Suppressor macrophage treated with lipopolysaccharide for 1 hour (primary cell): ENCODE measurements at regions not wholly inside any gene's neighbourhood (a gene's known extent, or its start where the extent isn't known, plus 50 kb on each side); places are given as distances from the start of the nearest gene placed in this dataset.

ENCODE experiments used
- DNase-seq, 3 donors: peaks; one replicate each; pipeline ENCODE4 v3.0.0-alpha.2; 2020 to 2022

DNA sequence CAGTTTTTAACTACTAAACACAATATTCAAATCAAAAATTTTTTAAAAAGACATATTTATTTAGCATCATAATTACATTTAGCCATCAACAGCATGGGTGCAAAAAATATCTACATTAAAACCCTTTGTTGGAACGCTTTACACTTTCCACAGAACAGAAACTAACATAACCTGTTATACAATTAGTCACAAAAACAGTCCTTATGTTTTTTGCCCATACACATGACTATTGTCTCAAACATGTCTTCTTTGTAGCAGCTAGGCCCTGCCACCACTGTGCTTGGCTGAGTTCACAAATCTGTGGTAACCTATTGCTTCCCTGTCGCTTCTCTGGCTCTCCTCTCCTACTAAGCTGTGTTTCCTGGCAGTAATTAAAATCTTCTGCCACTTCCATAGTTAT lies 1350.0 kb upstream of the ADGRL2 start:
- DNase-seq: no peak

DNA sequence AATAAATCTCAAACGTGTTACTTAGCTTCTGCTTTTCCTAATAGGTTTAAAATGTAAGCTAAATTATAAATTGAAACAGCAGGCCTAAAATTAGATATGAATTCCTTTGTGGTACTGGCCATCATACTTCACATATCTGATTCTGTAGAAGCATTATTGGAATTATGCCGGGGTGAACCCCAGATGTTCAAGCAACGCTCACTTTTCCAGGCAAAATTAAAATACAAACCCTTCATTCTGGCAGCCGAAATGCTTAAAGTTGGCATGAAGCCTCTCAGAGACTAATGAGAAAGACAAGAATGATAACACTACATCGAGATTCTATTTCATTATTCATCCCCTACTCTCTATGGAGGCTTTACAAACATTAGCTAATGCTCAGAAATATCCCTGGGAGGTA lies 1352.7 kb upstream of the ADGRL2 start:
- no peak for DNase-seq

DNA sequence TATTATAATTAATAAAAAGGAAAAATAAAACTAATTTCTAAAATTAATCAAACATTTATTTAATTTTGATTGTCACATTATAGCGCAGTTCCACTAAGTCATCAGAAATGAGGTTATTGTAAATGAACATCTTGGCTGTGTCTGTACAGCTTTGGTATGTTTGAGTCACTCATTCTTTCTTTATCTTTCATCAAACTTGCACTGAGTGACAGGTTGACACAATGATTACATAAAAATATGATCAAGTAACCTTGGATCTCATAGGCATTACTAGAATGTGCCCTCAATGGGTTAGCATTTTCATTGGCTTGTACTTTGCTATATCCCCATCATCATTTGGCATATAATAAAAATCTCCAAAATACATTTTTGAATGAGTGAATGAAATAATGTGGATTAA lies 1353.2 kb upstream of the ADGRL2 start:
- no peak for DNase-seq

DNA sequence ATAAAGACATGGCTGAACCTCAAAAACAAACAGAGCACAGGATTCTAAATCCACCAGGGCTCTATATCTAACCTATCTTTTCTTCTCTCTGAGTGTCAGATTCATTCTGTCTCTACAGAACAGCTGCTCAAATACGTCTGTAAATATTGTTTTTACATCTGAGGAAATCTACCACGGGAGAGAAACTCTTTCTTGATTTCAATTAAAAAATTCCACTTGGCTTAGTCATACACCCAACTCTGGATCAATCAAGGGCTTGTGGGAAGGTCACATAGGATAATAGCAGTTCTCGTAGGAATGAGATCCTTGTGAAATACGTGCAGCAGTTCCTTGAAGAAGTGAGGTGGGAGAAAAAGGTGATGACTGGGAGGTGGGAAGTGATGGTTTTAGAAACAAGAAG lies 1355.7 kb upstream of the ADGRL2 start:
- no peak for DNase-seq

DNA sequence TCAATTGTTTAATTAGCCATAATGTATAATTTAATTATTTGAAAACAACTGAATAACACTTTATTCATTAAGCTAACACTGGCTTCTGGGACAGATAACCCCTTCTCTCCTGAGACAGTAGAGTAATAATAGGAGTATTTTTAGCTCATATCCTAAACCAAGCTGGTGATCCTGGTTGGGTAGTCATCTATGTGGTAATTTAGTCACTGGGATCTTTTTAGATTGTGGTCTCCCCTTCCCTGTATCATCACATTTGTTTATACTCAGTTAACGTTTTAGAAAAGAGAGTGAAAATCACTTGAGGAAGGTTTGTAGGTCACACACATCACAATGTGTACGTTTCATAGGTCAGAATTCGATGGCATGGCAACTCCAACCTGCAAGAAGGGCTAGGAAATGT lies 1356.6 kb upstream of the ADGRL2 start:
- DNase-seq: no peak

DNA sequence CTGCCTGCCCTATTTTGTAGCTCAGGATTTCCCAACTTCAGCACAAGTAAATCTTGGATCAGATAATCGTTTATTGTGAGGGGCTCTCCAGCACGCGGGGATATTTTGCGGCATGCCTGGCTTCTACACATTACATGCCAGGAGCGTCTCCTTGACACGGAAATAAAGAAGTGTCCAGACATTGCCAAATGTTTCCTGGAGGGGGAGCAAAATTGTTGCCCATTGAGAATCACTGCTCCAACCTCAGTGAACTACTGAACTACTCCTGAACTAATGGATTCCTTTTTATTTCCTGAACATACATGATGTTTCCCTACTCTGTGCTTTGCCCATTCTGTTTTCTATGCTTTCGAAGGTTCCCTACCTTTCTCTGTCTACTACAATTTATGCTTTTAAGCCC lies 1359.1 kb upstream of the ADGRL2 start:
- DNase-seq: no peak

DNA sequence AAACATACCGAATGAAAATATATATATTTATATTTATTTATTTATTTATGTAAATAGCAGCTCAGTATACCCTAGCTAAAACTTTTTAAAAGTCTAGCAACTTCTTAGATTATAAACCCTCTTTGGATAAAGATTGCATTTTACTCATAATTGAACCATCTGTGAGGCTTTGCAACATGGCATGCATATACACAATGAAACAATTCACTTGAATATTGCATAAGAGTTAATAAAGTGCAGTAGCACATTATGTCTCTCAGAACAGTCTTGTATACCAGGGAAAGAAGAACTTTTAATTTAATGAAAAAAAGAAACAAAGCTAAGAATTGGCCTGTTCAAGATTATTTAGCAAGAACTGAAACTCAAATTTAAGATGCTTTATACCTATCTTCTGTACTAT lies 1363.9 kb upstream of the ADGRL2 start:
- no peak for DNase-seq

DNA sequence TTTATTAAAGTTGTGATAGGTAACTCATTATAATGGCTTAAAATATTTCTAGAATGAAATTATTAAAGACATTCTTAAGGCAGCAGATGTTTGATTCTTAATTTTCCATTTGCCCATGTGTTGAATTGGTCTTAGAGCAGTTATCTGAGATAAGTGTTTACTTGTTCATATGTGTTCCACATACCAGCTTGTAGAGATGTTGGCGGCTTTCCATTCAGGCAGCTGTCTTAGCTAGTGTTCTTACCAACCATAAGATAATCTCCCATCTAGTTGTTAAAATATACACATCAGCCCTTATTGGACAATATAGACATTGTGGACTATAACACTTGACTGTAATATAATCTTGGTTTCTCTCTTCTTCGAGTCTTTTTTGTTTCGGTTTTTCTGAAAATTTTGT lies 1372.9 kb upstream of the ADGRL2 start:
- DNase-seq: no peak

DNA sequence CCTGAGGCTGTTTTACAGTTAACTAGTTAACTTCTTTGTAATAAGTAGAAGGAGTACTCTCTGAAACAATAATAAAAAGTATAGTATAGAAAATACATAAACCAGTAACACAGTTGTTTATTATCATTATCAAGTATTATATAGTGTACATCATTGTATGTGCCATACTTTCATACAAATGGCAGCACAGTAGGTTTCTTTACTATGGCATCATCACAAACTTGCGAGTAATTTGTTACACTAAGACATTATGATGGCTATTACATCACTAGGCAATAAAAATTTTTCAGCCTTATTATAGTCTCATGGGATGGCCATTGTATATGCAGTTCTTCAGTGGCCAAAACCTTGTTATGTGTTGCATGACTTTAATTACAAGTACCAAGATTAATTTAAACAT lies 1376.5 kb upstream of the ADGRL2 start:
- no peak for DNase-seq

DNA sequence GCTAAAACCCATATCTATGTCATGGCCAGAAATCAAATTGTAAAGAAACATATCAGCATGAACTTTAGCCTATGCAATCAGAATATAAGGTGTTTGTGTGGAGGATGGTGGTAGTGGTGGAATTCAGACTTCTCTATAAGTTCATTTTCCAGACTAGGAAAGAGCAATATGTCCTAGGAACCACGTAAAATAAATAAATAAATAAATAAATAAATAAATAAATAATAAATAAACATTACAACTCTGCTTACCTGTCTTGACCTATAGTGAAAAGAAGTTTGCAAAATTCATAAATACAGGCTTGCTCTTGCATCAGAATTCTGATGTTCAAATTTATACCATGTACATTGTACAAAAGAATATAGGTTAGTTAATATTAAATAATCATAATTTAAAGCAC lies 1382.6 kb upstream of the ADGRL2 start:
- DNase-seq: no peak

DNA sequence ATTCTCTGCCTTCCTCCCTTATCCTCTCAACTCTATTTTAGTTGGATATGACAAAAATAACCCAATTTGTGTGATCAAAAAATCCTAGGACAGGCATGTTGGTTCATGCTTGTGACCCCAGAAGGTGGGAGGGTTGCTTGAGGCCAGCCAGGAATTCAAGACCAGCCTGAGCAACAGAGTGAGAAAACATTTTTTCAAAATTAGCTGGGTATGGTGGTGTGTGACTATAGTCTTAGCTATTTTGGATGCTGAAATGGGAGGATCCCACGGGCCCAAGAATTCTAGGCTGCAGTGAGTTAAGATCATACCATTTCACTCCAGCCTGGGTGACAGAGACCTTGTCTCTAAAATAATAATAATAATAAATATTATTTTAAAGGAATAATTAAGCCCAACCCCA lies 1383.1 kb upstream of the ADGRL2 start:
- no peak for DNase-seq

DNA sequence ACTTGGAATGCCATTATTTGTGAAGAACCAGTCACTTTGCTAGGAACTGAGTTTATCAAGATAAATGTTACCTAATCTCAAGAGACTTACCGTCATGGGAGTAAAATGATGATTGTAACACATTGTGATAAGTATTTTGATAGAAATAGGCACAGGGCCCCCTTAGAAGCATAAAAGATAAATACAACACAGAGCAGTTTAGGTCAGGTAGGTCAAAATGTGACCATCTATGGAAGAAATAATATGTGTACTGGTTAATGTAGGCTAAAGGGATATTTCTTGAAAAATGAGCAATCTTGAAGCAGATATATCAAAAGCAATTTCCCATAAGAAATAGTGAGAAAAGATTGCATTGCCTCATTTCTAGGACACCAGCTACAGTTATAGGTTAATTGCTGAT lies 1386.8 kb upstream of the ADGRL2 start:
- no peak for DNase-seq

DNA sequence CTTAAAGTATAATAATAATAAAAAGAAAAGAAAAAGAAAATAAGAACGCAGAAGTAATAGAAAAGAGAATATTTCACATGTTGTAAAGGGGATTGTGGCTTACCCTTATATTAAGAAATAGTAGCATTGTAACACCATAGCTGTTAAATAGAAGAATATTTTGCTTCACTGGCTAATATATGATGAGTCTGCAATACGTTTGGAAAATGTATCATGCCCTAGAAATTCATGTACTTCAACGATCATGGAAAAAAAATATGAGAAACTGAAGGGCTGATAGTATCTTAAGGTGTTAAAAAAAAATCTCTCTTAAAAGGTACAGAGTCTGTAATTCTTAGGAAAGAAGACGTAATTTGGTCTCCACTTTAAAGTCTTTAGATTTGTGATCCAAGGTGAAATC lies 1390.5 kb upstream of the ADGRL2 start:
- DNase-seq: no peak

DNA sequence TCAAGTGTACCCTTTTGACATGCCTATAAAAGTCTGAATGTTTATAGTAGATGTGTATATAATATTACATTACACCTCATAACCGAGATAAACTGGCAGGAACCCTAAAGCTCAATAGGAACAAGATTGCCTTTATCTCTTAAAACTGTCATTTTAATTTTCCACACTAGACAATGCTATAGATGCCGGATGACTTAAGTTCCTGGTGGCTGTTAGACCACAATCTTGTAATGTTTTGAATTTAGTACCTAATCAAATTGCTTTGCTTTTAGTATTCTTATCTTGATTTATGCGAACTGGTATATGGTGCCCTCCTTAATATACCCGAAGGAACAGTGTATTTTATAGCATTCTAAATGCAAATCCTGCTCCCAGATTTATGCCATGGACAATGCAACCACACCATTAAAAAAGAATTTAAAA lies 1397.0 kb upstream of the ADGRL4 start:
- DNase-seq: no peak

DNA sequence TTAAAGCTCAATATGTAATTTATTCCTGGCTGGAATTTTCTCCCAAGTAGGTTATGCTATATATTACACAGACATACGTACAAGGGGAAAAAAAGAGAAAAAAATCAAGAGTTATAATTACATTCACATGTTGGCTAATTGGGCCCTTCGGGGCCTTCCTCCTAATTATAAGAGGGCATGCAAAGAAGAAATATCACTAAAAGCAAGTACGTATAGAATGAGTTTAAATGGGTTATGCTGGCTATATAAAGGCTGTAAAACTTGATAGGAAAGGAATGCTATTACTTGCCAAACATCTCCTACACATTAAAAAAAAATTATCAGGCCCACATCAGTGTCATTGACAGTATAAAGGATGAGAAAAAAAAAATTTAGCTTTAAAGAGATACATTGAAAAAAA lies 1396.1 kb upstream of the ADGRL4 start:
- no peak for DNase-seq

DNA sequence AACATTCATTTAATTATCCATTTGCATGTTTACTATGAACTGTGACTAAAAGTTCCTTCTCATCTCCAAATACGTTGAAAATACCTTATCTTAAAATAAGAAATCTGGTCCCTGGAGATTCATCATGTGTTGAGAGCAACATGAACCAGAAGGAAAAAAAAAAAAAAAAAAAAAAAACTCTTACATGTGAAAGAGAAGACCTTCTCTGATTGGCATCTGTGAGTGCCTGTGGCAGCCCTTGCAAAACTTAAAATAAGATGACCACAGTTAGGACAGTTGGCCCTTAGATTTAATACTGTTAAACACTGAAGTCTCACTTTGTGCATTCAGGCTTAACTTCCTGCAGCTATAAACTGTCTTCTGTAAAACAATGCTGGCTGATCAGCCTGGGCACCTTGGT lies 1395.2 kb upstream of the ADGRL4 start:
- DNase-seq: no peak

DNA sequence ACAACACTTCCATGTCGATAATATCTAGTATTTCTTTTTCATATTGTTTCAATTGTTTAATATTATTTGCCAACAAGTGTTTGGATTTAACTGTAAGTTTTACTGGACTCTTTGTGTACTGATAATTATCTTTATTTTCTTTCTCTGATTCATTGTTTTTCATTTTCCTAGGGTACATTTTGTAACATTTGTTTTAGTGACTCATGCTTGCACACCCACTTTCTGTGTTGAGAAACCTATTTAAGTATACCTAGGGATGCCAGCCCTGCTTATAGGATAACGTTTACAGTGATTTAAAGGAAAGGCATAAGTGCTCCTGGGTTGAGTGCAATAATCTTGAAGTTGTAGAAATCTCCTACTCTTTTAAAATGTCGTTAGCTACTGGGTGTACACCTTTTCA lies 1386.0 kb upstream of the ADGRL4 start:
- DNase-seq: no peak

DNA sequence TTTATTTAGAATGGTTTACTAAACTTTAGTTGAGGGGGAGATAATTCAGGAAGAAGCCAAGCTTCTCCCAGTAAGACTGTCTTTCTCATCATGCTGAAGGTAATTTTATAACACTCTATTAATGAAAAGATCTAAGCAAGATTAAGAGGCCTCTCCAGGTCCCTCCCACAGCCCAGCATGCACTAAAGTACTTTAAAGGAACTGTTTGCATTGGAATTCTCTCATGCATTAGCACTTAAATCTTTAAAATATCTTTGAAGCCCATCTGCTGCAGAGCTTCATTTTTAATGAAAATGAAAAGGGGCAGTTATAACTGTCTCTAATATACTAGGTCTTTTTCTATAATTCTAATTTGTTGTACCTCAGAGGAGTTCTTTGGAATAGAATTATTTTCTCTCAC lies 1379.1 kb upstream of the ADGRL4 start:
- no peak for DNase-seq

DNA sequence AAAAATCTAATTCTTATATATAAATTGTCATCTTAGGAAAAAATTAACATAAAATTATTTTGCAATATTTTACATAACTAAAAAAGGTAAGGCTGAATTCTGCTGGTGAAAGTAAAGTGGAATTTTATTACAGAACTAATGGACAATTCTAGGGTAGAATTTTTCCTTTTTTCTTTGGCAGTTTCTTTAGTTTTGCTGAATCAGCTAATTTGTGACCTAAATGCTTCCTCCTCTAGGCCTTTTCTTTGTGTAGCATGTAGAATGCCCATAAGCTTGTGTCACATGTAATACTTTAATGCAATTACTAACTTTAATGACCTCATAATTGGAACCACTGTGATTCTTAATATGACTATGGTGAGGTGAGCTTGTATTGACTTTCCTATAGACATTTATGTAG lies 1378.4 kb upstream of the ADGRL4 start:
- no peak for DNase-seq

DNA sequence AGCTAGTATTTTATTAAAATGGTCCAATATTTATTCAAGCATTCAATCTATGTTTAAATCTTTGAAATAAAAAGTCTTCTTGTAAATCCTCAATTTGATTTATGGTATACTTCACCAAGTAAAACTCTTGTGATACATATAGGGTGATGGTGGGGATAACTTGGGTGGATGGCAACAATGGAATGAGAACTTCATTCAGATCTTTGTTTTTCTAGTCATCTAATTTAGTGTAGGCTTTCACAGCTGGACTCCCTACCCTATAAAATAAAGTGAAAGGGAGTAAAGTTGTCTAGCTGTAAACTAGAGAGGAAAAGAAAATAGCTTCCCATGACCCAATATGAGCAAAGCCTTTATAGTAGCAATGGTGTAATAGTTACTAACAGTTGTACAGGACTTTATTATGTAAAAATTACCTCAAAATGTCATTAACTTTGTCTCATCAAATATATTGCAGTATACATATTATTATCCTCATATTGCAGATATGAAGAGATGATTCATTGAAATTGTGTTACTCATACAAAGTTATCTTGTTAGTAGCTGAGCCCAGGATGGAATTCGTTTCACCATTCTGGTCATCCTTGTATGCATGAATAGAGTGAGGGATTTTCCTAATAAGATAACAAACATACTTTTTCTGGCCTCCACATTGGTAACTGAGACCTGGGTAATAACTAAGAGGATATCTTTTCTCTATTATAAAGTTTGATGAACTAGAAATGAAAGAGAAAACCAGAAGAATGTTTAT lies 1377.7 kb upstream of the ADGRL4 start:
- DNase-seq: no peak

DNA sequence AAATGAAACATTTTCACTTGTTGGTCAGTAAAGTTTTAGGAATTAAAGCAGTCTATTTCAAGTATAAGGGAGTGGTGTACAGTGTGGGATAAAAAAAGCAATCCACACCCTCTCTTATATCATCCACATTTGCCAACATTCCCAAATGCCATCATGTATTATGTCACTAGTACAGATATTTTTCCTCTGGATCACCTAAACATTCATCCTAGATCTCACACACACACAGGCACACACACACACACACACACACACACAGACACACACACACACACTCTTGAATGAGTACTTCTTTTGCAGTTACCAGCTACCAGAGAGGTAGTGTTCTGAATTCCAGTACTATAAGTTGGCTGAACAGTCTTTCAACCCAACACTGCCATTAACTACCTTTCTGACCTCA lies 1369.1 kb upstream of the ADGRL4 start:
- DNase-seq: no peak

DNA sequence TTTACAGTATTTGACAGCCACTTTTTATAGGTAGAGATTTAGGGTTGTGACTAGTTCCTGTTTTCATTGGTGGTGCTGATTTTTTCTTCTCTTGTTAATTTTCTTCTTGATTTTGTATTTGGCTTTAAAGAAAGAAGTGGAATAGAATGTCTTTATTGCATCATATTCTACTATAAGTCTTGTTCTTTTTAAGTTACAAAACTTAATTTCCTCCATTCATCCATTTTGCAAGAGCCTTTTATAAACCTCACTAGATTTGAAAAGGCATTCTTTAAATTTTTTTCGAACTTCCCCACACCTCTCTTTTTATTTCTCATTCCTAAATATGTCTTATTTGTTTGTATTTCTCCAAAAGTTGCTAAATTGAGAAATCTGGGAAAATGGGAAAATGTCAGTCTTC lies 1368.6 kb upstream of the ADGRL4 start:
- no peak for DNase-seq

DNA sequence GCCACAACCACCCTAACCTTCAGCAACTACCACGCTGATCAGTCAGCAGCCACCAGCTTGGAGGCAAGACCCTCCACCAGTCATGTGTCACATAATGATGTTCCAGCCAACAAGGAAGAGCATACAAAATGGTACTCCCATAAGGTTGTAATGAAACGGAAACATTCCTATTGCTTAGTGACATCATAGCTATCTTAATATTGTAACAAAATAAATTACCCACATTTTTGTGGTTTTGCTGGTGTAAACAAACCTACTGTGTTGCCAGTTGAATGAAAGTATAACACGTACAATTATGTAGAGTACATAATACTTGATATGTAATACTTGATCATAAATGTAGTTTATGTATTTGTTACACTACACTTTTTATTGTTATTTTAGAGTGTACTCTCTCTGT lies 1363.2 kb upstream of the ADGRL4 start:
- DNase-seq: no peak

DNA sequence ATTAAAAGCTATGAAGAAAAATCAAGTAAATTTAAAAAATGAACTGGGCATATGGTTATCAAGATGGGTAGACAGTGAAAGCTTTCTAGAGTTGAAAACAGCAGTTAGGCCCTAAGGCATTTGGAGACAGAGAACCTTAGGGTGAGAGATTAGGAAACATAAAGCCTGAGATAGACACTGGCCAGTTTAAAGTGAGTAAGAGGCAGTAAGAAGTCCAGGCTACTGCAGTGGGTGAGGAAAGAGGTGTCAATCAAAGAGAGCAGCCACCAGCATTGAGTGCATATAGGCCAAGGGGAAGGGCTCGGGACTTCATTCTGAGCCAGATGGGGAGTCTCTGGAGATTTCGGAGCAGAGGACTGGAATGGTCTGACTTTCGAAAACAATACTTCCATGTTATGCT lies 1360.5 kb upstream of the ADGRL4 start:
- no peak for DNase-seq

DNA sequence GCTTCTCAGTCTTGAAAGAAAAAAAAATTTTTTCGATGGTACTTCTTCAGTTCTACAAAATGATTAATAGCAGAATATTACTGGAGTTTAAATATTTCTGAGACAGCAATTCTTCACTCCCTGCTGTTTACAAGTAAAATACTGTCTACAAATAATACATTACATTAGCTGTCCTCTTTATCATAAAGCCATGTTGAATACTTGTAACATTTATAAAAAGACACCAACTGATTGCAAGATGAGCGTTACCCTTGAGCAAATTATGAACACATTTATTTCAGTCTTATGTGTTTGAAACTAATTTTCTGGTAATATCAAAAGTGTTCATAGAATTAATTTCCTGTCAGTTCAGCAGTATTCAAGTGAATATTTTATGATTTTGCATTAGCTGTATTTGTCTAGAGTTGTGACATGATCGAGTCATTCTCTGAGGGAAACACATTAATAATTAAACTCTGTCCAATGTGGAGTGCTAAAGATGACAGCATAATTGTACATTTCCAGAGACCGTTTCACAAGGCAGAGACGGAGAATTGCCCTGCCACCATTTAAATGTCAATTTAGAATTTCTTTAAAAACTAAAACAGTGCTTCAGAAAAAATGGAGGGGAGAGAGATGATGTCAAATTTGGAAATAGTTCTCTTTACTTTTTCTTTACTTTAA lies 1359.0 kb upstream of the ADGRL4 start:
- no peak for DNase-seq
